GM18907 (cell line): ENCODE measurements at regions not wholly inside any gene's neighbourhood (a gene's known extent, or its start where the extent isn't known, plus 50 kb on each side); places are given as distances from the start of the nearest gene placed in this dataset.
A peak's percentile ranks its signal among the peaks of the same experiment; 100 is the strongest.

ENCODE experiments used
- ATAC-seq: cut with Tn5 transposase; IDR thresholded peaks from one replicate; pipeline ENCODE4 v1.9.1; 2021; ENCODE audit warnings: mild to moderate bottlenecking, moderate library complexity; ENCODE audit not compliant: unreplicated experiment

GRCh38 chr5:40292006-40292405 is 387.7 kb upstream of the PTGER4 start:
- ATAC-seq: no peak

DNA sequence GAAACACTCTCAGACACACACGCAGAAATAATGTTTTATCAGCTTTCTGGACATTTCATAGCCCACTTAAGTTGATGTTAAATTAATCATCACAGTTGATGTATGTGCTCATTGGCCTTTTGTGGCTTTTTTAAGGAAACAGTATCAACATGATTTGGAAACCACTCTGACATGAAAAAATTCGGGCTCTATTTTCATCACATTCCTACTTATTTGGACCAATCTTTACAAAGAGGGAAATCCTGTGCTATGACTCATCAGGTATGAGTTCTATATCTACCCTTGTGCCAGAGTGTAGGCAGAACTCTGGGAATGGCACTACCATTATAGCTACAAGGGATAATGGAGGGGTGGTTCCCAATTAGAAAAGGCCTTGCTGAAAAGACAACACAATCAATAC is 388.4 kb upstream of the PTGER4 start:
- ATAC-seq: no peak

DNA sequence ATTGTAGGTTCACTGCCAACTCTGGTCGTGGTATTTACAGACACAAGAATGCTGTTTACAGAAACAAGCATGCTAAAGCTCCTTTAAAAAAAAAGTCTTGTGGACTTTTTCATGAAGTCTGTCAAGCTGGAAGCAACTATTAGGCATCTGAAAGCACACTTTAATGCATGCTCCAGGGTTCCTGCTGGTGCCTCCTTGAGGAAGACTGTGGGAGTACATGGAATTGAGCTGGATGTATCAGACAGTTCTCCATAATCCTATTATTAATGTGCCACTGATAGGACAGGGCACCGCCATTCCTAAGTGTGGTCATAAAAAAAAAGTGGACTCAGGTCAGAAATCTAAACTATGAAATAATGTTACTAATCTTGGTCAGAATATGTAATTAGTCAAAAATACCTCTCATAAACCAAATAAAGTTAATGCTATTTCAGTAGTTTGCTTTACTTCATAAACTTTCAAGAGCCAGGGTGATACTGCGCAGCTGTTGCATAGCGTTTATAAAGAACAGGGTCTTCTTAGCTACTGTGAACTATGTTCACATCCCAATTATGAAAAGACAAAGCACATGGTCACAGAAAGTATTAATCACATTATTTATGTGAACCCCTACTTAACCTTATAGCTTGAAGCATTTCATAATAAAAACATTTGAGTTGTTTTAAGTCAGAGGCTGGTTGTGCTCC is 390.8 kb upstream of the PTGER4 start:
- ATAC-seq: no peak

GRCh38 chr5:40284863-40285262 is 394.9 kb upstream of the PTGER4 start:
- no peak for ATAC-seq

DNA sequence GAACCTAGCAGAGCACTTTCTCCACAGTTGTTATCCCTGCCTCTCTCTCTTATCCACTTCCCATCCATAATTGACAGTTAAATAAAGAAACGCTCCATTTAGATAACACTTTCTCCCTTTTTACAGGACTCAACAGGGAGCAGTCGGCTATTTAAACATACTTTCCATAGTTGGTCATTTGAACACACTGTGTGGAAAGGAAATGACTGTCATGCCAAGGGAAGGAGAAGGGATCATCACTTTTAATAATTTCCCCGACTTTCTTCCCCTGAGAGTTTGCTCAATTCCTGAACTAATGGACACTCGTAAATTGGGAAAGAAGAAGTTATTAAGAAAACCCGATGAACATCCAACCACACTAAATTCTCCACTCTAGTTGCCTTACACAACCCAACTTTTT is 400.8 kb upstream of the PTGER4 start:
- ATAC-seq: no peak

DNA sequence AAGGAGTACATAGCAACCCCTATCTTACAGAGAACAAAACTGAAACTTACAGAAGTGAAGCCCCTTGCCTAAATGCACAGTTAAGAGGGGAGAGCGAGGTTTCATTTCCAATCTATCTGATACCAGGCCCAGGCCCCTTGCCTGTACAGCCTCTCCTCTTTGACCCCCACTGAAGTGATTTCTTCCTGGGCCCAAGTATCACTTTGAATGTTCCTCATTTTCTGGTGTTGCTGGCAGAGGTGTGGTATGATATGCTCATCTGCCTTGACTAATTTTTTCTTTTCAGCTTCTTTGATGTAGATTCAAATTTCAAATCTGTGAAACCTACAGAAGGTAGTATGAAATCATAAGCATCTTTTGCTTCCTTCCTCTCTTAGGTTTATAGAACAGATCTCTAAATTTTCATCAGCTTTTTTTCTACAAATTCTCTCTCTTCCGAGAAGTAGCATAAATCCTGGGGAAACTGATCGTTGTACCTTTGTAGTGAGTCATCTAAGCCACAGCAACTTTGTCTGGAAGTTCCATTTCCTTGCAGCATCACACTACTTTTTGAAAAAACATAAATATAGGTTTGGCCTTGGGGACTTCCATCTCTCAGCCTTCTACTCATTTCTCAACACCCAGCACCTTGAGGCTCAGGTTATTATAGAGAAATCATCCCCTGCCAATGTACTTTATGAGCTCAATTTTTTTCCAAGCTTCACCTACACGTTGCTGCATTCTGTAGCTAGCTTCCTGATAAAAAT is 402.4 kb upstream of the PTGER4 start:
- peak; percentile 82 for ATAC-seq

DNA sequence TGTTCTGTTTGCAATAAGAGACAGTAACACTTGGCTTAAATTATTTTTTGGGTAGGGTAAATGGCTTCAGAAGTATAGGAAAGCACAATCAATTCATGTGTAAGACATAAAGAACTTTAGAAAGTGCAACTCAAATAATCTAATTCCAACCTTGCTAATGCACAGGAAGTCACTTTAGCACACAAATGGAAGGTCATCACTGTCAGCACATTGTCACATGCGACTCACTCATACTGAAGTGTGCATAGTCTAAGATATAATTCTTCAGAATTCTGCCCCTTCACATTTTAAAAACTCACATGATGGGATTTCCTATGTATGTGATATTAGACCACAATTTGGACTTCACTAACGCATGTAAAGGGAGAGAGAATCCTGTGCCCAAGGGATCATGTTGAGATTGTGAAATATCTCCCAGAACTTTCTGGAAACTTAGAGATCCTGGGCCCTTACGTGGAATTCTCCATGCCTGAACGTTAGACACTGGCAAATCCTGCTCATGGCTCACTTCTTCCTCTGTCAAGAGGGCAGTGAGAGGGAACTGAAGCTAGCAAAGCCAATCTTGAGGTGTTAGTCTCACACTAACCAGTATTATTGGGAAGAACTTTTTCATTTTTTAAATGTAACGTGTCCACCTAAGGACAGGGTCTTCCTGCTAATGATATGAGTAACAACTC is 403.2 kb upstream of the PTGER4 start:
- ATAC-seq: peak; percentile 21

DNA sequence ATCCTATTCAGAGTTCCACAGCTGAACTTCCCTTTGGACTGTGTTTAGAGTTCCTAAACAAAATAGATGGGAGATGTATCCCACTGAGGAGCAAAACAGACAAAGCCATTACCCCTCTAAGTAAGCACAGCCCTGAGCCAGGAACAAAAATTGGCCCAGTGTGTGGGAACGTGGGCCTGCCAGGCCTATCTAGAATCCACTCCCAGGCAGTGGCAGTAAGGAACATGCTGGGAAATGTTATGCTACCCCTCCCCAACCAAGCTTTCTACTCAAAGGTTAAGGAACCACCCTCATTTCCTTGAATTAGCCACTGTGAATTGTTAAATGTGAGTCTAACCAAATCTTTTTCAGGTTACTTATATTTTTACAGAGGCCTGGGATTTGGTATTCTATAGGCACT is 405.1 kb upstream of the PTGER4 start:
- no peak for ATAC-seq

DNA sequence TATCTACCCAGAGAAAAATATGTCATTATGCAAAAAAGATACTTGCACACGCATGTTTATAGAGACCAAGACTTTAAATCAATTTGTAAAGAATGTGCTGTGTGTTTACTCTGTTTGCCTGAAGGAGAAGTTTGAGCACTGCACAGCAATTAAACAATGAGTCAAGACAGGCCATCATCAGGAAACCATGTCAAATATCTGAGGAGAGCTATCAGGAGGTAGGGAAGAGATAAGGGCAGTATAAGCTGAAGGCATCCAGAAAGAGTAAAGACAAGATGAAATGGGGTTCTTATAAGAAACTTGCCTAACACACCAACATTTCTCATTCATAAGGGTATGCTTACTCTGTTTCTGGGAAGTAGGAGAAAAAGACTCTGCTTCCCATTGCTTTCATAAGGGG is 405.8 kb upstream of the PTGER4 start:
- ATAC-seq: no peak

GRCh38 chr5:40271476-40271875 is 408.2 kb upstream of the PTGER4 start:
- no peak for ATAC-seq

DNA sequence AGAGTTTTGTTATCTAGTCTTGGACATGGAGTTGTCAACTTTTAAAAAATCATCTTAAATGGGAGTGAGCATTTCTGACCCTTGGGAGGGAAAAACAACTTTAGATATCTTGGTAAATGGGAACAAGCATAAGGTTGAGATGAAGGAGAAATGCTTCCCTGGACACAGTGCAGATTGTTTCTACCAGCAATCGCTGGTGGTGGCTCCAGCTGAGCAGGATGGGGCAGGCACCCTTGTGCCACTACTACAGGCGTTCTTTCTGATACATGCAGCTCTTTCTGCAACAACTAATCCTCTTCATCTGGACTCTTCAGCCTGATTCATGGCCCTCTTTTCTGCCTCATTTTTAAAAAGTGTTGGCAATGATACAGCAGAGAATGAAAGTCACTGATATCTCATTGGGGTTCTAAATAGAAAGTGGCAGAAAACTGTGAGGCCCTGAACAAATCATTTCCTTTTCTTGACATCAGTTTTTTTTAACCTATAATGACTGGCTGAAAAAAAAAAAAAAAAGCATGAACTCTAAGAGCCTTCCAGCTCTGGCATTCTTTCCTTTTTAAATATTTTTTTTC is 409.4 kb upstream of the PTGER4 start:
- no peak for ATAC-seq

GRCh38 chr5:40268088-40268487 is 411.6 kb upstream of the PTGER4 start:
- no peak for ATAC-seq

GRCh38 chr5:40266952-40267351 is 412.8 kb upstream of the PTGER4 start:
- ATAC-seq: no peak

DNA sequence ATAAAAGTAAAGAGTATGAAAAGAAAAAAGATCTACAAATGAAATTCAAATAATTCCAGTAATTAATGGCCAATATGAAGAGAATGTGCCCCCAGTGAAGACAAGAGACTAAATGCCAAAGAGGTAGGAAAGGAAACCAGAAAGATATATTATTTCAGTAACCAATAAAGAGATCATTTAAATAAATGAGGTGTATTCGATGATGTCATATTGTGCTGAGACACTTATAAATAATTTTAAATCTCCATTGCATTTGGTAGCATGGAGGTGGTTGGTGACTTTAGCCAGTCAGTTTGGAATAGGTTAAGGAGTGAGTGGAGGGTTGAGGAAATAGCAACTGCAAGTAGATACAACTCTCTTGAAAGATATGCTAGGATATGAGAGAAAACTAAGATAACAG is 417.7 kb upstream of the PTGER4 start:
- ATAC-seq: no peak

GRCh38 chr5:40260361-40260760 is 419.4 kb upstream of the PTGER4 start:
- ATAC-seq: no peak

- ATAC-seq: no peak
Measured at GRCh38 chr5:40258222-40258621, 421.5 kb upstream of the PTGER4 start.

DNA sequence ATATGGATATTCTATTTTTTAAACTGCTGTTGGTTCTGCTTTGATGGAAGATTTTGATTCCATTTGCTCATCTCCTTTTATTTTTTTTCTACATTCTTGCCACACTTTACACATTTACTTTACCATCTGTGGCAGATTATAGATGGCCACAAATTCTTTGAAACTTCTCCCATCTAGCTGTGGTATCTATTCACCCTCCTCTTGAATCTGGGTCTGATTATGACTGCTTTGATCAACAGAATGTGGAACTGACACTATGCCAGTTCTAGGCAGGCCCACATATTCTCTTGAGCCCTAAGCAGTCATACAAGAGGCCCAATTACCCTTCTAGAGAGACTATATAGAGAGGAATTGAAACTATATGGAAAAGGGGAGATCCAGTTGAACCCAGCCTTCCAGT is 439.0 kb upstream of the PTGER4 start:
- ATAC-seq: no peak

GRCh38 chr5:40240111-40240510 is 439.6 kb upstream of the PTGER4 start:
- no peak for ATAC-seq

DNA sequence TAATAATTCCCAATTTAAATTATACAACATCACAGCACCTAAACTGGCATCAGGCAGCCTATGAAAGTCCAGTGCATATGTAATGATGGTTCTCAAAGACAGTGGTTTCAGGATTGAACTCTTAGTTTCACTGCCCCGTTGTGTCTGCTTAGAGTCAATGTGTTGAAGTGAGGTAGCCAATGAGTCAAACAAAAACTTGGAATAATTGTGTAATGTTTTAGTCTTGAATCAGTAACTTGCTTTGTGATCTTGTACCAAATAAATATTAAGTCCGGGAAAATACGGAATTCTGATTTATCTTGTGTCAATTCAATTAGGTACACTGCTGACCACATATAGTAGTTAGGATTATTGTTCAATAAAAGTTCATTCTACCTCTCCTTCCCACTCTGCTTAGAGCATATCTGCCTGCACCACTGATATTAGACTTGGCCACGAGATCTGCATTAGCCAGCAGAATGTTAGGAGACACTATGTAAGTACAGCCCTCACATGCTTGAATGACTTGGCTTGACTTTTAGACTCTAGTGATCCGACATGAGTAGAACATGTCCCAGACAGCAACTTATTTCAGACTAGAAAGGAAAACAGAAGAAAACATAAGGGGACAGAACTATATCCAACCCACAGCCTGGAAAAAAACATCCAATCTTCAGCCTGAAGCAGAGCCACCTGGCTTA is 441.5 kb upstream of the PTGER4 start:
- ATAC-seq: no peak

- no peak for ATAC-seq
Measured at GRCh38 chr5:40235471-40236400, 444.0 kb upstream of the PTGER4 start.
